ENCODE measurements at regions not wholly inside any gene's neighbourhood (a gene's known extent, or its start where the extent isn't known, plus 50 kb on each side); places are given as distances from the start of the nearest gene placed in this dataset.
"Not testable (repeated sequence)": the region's sequence is repeated elsewhere in the genome, so short reads cannot be mapped to it uniquely, and the experiment has no call there.

DNA sequence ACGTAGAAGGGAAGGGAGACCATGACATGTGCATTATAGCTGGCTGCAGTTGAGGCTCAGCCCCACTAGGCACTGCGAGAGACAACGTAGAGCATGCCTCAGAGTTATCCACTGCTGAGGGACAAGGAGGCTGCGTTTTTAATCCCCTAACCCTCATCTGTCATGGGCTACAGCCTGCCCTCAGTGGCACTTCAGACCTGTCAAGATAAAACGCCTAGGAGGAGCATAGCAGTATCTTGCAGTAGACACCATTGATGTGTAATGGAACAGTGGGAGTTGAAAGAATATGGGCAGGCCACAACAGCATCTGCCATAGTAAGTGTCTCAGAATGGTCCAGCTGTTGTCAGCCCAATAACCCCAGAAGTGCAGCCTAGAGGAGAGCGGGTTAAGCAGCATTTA is 307.0 kb upstream of the PTBP2 start:
- DNase-seq: no peak

DNA sequence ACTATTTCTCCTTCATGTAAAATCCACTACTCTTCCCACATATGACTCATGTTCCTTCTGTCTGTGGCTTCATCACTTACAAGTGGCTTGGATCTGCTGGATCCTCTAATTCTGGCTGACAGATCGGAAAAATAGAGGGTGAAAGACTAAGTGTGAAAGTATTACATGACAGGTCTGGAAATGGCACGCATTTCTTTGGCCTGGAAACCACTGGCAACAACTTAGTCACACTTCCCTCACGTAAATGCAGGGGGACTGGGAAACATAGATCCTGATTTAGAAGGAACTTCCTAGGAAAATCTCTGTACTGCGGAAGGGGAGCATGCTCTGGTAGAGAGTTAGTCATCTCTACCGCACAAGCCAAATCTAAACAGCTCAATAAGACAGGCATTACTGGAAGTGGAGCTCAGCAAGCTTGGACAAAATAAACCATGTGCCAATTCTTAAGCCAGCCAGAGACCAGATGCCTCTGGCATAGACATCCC is 305.4 kb upstream of the PTBP2 start:
- DNase-seq: peak in 1 of 51 donors; percentile 26

DNA sequence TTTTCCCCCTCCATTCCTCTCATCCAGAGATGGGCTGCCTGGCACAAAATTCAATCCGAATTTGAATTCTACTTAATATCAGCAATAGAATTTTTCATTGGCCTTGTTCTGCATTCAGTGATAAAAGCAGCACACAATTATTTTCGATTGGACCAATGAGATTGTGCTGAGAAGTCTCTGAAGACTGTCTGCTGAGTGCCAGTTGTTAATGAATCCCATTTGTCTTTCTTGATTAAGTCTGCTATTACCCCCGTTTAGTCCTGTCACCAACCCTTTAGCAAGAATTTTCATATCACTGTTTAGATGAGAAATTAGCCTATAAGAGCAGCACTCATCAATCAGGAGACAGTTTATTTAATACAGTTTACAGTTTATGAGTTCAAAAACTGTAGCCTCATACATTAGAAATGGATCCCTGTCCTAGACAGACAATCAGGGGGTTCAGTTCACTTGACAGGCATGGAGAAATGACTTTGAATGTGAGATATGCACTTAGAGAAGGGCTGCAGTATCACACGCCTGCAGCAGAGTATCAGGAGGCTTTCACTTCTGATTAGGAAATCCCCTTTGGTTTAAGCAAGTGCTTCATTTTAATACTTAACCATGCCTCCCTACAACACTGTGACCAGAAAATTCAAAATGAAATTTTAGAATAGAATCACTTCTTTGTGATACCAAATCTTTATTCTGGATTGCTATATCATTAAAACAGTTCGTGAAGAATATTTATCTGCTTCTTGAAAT is 304.7 kb upstream of the PTBP2 start:
- no peak for DNase-seq

DNA sequence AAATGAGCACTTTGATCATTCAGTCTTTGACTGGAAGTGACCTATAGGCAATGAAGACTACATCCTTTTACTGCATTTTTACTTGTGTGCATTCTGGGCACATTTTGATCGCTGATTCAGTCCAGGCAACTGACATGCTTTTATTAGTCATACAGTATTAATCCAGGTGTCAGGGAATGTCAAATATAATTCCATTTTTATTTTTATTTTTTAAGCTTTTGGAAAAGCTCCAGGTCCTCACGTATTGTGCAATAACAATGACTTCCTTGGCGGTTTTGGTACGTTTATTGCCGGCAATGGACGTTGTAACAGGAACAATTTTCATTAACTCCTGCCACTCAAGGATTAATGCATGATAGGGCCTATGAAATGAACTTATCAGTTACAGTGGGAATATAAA is 302.6 kb upstream of the PTBP2 start:
- no peak for DNase-seq

DNA sequence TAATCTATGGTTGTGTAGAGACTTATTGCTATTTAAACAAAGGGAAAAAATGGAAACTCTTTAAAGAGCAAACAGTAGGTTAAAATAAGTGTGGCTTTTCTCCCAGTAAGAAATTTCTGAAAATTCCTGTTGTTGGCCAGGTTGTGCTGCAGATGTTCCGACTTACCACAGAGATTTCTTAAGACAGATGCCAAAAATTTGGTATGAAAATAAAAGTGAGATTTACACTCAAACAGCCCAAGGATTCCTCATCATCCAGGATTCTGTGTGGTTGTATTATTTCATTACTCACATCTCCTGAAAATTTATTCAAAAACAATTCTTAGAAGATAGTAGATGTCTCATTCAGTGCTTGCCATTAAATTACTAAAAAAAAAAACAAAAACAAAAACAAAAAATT is 296.7 kb upstream of the PTBP2 start:
- DNase-seq: no peak

DNA sequence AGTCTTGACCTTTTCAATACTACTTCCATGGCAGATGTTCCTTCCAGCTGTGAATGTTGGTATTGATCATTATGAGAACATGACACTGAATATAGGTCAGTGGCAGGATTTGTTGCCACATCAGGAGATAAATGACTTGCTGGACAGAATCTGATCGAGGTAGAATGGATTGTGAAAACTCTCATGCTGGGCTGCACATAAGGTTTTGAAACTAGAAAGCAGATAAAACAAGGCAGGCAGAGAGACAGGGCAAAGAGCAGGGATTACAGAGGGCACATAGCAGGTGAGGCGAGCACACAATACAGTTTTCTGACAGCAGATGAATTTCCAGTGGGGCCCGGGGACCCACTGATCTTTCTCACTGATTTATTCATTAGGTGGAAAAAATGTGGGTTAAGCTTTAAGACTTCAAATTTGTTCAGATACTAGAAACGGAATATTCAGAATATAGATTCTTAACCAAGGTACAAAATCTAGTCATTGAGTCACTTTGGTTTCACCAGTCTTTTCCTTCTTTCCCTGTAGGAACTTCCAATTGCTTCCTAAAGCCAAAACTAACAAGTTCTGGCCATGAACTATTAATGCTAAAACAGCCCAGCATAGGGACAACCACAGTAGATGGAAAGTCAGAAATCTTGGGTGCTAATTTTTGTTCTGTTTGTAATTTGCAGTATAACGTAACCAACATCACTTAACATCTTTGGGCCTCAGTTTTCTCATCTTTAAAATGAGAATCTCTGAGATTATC is 296.0 kb upstream of the PTBP2 start:
- no peak for DNase-seq

DNA sequence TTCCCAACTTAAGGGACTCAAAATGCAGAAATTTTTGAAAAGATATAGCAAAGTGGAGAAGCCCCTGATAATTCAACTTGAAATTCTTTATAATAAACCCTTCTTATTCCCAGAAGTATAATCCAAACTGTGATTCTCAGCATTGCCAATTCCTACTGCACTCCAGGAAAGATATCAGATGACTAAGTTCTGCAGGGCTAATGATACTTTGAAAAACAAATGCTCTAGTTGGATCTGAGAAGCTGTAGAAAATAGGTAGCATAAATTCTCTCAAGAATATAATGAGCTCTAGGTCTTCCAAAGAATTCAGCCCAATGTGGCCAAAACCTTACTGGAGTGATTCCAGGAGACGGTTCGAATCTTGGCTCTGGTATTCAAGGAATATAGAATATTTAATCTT is 294.0 kb upstream of the PTBP2 start:
- DNase-seq: no peak

DNA sequence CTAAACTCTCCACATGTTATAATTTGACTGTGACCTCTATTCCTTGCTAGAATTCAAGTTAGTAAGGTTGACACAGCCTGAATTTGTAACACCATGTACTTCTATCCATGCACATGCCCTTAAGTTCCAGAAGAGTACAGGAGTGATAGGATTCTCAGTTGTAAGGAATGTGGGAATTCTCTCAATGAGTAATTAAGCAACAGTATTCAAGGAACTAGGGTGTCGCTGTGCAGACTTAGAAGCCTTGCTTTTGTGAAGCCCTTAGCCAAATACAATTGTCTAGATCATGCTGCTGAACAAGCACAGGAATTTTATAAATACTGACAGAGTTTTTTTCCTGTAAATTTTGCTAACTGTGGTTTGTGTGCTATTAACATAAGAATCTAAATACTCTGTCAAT is 276.3 kb upstream of the PTBP2 start:
- DNase-seq: no peak

DNA sequence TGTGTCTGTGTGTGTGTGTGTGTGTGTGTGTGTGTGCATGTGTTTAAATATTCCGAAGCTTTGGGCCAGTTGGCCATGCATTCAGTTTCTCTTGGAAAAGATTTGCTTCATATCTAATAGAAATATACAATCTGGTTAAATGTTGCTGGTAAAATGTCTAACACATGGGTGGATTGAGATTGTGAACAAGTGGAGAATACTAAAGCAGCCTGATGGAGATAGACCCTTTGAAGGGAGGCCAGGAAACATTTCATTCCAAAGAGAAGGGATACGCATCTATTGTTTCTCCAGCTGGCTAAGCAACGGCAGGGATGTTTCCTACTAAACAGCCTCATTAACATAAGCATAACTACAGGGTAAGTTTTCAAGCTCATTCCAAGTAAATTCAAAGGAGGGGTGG is 257.5 kb upstream of the PTBP2 start:
- no peak for DNase-seq

DNA sequence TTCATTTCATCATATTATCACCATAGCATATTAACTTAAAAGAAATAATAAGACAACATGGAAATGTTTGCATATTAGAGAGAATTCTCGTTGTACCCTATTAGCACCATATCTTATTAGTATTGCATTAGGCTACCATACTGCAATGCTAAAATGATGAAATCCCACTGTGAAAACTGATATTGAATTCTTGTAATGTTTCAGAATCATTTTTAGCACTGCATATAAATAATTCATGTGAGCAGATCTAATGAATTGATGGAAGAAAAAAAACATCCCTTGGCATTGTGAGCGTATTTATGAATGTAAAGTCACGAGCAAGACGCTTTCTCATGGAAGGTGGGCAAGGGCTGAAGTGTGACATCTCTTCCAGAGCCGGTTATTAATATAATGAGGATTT is 257.1 kb upstream of the PTBP2 start:
- DNase-seq: no peak

DNA sequence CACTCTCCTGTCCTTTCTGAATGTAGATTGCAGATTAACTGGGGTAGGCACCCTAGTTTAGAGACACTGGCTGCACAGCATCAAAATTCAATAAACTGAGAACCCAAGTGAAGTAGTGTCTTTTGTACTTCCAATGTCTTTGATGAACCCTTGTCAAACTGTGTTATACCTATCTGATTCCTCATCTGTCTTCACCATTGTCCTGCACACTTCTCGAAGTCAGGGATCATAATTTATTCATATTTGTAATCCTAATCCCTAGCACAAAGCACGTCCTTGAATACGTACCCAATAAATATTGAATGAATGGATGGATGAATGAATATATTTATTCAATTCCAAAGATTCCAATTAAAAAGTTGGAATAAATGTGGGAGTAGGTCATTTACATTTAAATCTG is 256.6 kb upstream of the PTBP2 start:
- no peak for DNase-seq

DNA sequence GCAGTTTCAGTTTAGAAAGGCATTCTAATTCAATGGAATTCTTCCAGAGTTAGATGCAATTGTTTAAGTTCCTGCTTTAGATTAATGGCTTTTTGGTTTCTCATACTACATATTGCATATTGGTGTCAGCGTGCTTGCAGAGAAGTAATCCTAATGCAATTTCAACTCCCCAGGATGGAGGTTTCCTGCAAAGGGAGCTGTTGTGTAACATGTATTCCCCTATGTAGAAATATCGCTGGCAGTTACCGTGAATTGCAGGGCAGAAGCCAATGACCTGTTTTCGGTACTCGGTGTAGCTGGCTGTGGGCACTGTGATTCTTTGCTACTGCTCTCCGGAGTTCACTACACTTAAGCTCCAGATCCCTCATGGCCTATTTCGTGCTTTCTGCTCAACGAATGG is 256.1 kb upstream of the PTBP2 start:
- no peak for DNase-seq

DNA sequence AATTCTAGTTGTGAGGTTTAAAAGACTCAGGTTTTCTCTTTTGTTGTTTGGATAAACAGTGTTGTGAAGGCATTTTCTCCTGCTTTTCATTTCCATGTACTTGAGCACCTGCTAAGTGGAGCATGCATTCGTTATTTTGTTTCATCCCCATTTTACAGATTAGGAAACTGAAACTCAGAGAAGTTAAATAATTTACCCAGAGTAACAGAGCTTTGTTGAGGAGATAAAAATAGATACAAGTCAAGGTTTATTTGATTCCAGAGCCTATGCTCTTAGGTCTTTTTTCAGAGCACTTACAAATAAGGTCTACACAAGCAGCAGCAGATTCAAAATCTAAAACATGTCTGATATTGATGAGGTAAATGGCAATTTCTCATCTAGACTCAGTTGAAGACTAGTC is 254.7 kb upstream of the PTBP2 start:
- DNase-seq: no peak

DNA sequence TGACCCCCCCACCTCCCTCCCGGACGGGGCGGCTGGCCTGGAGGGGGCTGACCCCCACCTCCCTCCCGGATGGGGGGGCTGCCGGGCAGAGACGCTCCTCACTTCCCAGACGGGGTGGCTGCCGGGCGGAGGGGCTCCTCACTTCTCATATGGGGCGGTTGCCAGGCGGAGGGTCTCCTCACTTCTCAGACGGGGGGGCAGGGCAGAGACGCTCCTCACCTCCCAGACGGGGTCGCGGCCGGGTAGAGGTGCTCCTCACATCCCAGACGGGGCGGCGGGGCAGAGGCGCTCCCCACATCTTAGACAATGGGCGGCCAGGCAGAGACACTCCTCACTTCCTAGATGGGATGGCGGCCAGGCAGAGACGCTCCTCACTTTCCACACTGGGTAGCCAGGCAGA is 251.9 kb upstream of the PTBP2 start:
- not testable (repeated sequence) for DNase-seq

DNA sequence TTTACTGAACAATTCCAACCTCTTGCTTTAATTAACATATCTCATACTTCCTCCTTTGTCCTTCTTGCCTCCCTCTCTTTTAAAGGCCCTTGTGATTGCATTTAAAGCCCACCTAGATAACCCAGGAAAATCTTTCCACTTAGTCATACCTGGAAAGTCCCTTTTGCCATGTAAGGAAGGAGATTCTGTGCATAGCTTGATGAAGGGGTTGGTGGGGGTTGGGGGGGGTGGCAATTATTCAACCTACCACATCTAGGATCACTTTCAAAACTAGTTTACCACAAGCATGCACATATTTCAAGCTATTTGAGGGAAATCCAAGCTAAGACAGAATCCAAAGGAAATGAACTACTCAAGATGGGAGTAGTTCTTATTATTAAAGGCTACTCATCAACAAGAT is 249.1 kb upstream of the PTBP2 start:
- DNase-seq: no peak

DNA sequence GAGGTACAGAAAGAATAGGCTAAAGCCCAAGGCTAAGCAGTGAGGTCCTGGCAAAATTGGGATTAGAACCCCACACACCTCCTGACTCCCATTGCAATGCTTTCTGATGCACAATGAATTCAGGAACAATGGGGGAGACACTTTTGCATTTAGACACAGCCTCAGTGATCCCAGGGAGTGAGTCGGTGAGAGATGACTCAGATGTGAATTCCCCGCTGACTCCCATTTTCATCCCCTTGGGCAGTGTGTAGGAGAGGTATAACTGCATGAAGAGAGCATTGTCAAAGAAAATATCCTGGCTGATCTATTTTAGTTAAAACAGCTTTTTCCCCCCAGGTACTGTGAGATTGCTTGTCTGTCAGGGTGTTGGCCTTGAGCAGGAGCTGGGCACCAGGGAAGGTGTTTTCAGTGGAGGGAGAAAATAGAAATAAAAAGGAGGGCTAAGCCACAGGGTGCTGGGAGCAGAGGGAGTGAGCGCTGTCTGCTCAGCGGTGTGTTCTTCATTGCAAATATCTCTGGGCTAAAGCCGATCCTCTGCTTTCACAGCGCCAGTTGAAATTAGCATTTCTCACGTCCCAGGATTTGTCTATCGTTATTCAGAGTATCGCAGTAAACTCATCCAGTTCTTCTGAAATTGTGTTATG is 247.7 kb upstream of the PTBP2 start:
- DNase-seq: peak in 1 of 51 donors; percentile 8

DNA sequence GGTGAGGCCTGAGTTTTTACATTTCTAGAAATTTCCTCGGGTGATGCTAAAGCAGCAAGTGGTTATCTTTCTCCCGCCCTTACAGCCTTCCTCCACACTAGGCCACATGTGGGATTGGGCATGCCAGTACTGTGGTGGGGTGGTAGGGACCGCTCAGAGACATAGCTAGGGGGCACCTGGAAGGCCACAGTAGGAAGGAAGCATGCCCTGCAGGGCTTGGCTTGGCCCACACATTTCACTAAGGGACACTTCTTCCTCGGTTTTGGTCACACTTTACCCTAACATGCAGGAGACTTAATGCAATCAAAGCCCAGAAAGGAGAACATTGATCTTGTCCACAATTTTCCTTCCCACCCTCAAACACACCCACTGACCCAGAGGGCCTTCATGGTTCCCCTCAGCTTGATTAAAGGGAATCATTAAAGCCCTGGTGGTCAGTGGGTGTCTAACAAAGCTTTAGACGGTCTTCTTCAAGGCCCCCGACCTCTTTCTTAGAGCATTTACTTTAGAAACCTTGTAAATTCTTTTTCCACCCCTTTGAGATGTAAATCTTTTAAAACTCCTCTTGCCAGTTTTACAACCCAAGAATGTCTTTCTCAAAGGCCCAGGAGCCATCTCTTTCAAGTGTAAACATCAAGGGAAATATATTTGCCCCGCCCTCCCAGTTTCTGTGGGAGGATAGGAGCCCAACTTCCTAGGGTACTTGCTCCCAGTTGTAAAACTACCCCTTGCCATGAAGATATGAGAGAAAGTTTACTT is 246.4 kb upstream of the PTBP2 start:
- DNase-seq: no peak

DNA sequence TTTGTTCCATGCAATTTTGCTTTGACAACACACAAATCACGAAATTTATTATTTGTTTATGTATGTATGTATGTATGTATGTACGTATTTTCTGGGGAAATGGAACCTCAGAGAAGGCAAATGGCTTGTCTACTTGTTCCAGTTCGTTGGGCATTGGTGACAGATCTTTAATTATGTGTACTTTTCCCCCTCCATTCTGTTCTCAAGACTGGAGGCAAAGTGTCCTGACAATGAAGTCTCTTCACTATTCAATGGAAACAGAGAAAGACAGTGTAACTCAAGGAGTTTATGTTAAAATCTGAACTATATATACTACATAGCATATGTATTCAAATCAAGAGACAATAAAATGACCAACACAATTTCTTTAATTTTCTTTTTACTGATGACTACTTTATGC is 245.7 kb upstream of the PTBP2 start:
- DNase-seq: no peak

DNA sequence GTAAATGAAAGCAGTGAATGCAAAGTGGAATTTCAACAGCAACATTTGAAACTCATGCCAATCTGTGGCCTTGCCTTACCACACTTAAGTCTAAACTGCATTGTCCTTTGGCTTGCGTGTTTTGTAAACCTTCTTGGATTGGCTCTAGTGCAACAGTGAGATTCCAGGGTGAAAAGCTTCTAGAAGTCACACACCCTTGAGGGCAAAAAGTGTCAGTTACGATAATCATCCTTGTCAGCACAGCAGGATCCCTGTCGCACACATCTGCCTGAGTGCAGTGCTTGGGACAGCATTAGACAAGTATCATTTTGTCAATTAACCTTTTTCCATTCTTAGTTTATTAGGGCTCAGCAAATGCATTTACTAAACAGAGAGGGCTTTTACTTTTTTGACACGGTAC is 243.4 kb upstream of the PTBP2 start:
- DNase-seq: no peak

DNA sequence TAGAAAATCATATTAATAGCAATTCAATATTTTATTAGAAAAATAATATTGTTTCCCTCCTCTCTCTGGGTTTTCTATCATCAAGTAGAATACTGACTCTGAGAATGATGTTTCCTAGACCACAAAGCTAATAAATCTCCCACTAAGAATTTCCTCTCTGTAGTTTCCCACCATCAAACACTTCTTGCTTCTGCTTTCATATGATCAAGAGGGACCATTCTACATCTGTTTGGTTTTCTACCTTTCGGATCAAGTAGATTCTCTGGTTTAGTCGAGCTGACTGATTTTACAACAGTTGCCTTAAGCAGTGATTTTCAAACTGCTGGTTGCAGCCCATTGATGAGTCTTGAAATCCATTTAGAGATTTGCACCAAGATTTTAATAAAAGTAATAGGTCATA is 240.2 kb upstream of the PTBP2 start:
- no peak for DNase-seq

DNA sequence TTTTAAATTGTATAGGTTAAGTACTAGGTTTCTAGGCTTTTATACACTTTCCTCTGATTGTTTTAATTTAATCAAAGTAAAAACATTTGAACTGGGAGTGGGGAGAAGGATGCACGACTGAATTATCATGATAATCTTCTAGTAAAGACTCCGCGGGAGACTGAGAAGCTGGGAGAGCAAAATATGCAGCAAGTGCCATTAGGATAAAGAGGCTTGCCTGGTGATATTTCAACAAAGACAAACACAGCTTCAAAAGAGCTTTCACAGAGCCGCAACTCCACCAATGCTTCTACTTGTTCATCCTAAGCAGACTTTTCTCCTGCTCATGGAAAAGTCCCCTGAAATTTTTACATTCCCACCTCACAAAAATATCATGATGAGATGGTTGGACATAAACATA is 239.0 kb upstream of the PTBP2 start:
- DNase-seq: no peak

DNA sequence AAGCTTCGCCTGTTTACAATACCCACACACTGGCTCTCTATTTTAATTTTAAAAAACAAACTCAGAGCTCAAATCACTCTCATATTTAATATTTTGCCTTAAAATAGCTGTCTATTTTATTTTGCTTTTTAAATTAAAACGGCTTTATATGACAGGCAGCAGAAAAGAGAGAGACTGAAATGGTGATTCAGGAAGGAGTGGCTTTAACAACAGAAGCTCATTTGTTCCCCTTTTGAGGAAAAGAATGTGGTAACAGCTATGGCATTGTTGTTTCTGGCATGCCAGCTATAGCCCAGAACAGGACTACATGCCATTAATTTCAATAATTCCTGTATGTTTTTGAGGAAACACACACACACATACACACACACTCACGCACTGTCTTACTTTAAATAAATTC is 234.2 kb upstream of the PTBP2 start:
- DNase-seq: peak in 5 of 51 donors; percentile 0 to 51 (median 13)
